ENCODE measurements at regions not wholly inside any gene's neighbourhood (a gene's known extent, or its start where the extent isn't known, plus 50 kb on each side); places are given as distances from the start of the nearest gene placed in this dataset.

GRCh38 chr22:27438271-27438980, 363.1 kb downstream of the MN1 start:
- TF ChIP-seq CTCF (IDR thresholded peaks at IDR 0.05; ENCODE audit: low read length): no peak
- TF ChIP-seq EZH2 (IDR thresholded peaks at IDR 0.05; ENCODE audit: borderline replicate concordance, low read length): no peak

All from OCI-LY1 (cell line).